Breast epithelium (tissue), 3 donors: ENCODE measurements at regions not wholly inside any gene's neighbourhood (a gene's known extent, or its start where the extent isn't known, plus 50 kb on each side); places are given as distances from the start of the nearest gene placed in this dataset.

Source experiments
- POLR2A ChIP-seq: fragments of 450-650 bp; IDR thresholded peaks from one replicate; pipeline ENCODE4 v1.6.1; 2016; ENCODE audit warnings: antibody characterized with exemption, mild to moderate bottlenecking, moderate library complexity
- POLR2AphosphoS5 ChIP-seq, 3 donors: sonication (generic); formaldehyde crosslinking; IDR thresholded peaks; one replicate each; pipeline ENCODE4 v1.6.1; 2017; ENCODE audit warnings: antibody characterized with exemption in 3 of 3
- TF ChIP-seq, protein P1 (sequence below), 3 donors: fragments of 450-650 bp; IDR thresholded peaks; one replicate each; pipeline ENCODE4 v1.5.1; 2016 to 2017; ENCODE audit warnings: antibody characterized with exemption in 3 of 3, mild to moderate bottlenecking in 3 of 3, moderate library complexity in 3 of 3

DNA sequence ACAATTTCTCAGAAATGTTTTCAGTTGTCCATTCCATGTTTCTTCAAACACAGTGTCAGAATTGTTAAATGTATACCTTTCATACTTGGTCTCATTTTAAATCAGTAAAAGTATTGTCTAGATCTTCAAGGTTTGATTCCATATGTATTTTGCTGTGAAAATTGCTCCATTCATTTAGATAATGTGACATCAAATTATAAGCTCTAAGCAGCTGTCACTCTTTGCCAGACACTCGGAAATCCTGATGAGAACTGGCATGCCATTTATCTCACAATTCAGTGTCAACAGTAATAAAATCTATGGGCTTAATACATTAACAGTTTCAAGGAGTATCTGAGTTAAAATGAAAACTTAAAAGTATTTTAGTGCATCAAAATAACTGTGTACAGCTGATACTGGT, 1025.3 kb upstream of the EPHA6 start:
- TF ChIP-seq, protein P1, sequence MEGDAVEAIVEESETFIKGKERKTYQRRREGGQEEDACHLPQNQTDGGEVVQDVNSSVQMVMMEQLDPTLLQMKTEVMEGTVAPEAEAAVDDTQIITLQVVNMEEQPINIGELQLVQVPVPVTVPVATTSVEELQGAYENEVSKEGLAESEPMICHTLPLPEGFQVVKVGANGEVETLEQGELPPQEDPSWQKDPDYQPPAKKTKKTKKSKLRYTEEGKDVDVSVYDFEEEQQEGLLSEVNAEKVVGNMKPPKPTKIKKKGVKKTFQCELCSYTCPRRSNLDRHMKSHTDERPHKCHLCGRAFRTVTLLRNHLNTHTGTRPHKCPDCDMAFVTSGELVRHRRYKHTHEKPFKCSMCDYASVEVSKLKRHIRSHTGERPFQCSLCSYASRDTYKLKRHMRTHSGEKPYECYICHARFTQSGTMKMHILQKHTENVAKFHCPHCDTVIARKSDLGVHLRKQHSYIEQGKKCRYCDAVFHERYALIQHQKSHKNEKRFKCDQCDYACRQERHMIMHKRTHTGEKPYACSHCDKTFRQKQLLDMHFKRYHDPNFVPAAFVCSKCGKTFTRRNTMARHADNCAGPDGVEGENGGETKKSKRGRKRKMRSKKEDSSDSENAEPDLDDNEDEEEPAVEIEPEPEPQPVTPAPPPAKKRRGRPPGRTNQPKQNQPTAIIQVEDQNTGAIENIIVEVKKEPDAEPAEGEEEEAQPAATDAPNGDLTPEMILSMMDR (IDR thresholded peaks at IDR 0.05): no peak
- TF ChIP-seq POLR2A (no peak), POLR2AphosphoS5 (IDR thresholded peaks at IDR 0.05) (no peak)
